HCT116 (cell line): ENCODE measurements at regions not wholly inside any gene's neighbourhood (a gene's known extent, or its start where the extent isn't known, plus 50 kb on each side); places are given as distances from the start of the nearest gene placed in this dataset.
A peak's percentile ranks its signal among the peaks of the same experiment; 100 is the strongest.

Experiments
- ATAC-seq: fragments of 200-7000 bp; cut with Tn5 transposase; 2 replicates; pipeline ENCODE4 v1.9.1; 2020; ENCODE audit warnings: mild to moderate bottlenecking, moderate library complexity
- BruUV-seq: library from RNA; stranded (reverse); fragments of 400-500 nt; replicated peaks from 2 replicates; lab custom pipeline; 2021; lab: Mats Ljungman, UMichigan
- CTCF ChIA-PET: fragments of 300-600 bp; sonication (Branson Sonifier 250); formaldehyde crosslinking; loops from one replicate; lab custom pipeline; 2021; ENCODE audit warnings: antibody characterized with exemption; lab: Charles Lee
- POLR2A ChIA-PET: fragments of 300-600, 350-600 bp; sonication (Branson Sonifier 250); formaldehyde crosslinking; loops from one replicate; lab custom pipeline; 2021; ENCODE audit warnings: antibody characterized with exemption; lab: Charles Lee
- RAD21 ChIA-PET, 2 experiments: fragments of 300-600 bp; sonication (Branson Sonifier 250); formaldehyde crosslinking; loops; one replicate each; lab custom pipeline; 2023; ENCODE audit warnings: low total read pairs in 2 of 2; ENCODE audit not compliant: uncharacterized antibody in 2 of 2, unreplicated experiment in 2 of 2, low non-redundant PET in 1 of 2; lab: Charles Lee
- DNase-seq: peaks from one replicate; pipeline ENCODE4 v3.0.0-alpha.2; 2010; ENCODE audit warnings: low read depth, low spot score
- H2AFZ ChIP-seq: fragments of 200-600 bp; shearing (Covaris generic), sonication (generic); 2 replicates; pipeline ENCODE4 v1.6.1; 2017; ENCODE audit warnings: low read depth, mixed run types, mixed read lengths, antibody characterized with exemption, low read length; ENCODE audit not compliant: poor library complexity, severe bottlenecking
- H3K27ac ChIP-seq: 2 replicates; pipeline ENCODE4 v1.5.1; 2012; ENCODE audit warnings: low read depth, low read length
- H3K27me3 ChIP-seq: fragments of 200-600 bp; sonication (generic); 2 replicates; pipeline ENCODE4 v1.6.1; 2016; ENCODE audit warnings: mixed run types, low read length, mixed read lengths; ENCODE audit not compliant: insufficient read depth
- H3K36me3 ChIP-seq, 2 experiments: fragments of 200-500 bp in 1 of 2; fragments of 200-600 bp in 1 of 2; sonication (Bioruptor generic) in 1 of 2; sonication (generic) in 1 of 2; 2 replicates each; pipeline versions ENCODE4 v1.5.1 to v1.6.1; 2014 to 2016; ENCODE audit warnings: low read length in 2 of 2, inconsistent platforms in 1 of 2, mixed read lengths in 1 of 2, mixed run types in 1 of 2; ENCODE audit not compliant: insufficient read depth in 2 of 2, control insufficient read depth in 1 of 2
- H3K4me1 ChIP-seq, 2 experiments: fragments of 200-600 bp in 1 of 2; sonication (generic) in 1 of 2; 2 replicates each; pipeline versions ENCODE4 v1.5.1 to v1.6.1; 2012 to 2017; ENCODE audit warnings: low read length in 2 of 2, inconsistent platforms in 1 of 2, mild to moderate bottlenecking in 1 of 2, mixed read lengths in 1 of 2, mixed run types in 1 of 2, moderate library complexity in 1 of 2; ENCODE audit not compliant: insufficient read depth in 2 of 2, control insufficient read depth in 1 of 2
- H3K4me2 ChIP-seq: fragments of 200-600 bp; sonication (generic); 2 replicates; pipeline ENCODE4 v1.6.1; 2017; ENCODE audit warnings: mixed run types, low read length, mixed read lengths
- H3K4me3 ChIP-seq, 2 experiments: fragments of 200-600 bp in 1 of 2; sonication (generic) in 1 of 2; replicated peaks in 1 of 2; 2 replicates each; pipeline ENCODE4 v1.5.1; 2011 to 2016; ENCODE audit warnings: low read length in 2 of 2, control low read depth in 1 of 2, low read depth in 1 of 2, mild to moderate bottlenecking in 1 of 2, mixed read lengths in 1 of 2, mixed run types in 1 of 2
- H3K79me2 ChIP-seq: fragments of 200-600 bp; sonication (generic); 2 replicates; pipeline ENCODE4 v1.6.1; 2017; ENCODE audit warnings: mild to moderate bottlenecking, mixed run types, low read length, moderate library complexity, mixed read lengths; ENCODE audit not compliant: insufficient read depth
- H3K9ac ChIP-seq: fragments of 200-600 bp; sonication (generic); 2 replicates; pipeline ENCODE4 v1.6.1; 2016; ENCODE audit warnings: low read length, mixed read lengths
- H3K9me2 ChIP-seq: fragments of 200-600 bp; sonication (generic), shearing (Covaris generic); 2 replicates; pipeline ENCODE4 v1.6.1; 2017; ENCODE audit warnings: mixed run types, mild to moderate bottlenecking, moderate library complexity; ENCODE audit not compliant: insufficient read depth
- H3K9me3 ChIP-seq, 2 experiments: fragments of 200-500 bp in 1 of 2; fragments of 200-600 bp in 1 of 2; sonication (Bioruptor generic) in 1 of 2; sonication (generic) in 1 of 2; 2 replicates each; pipeline ENCODE4 v1.6.1; 2014 to 2017; ENCODE audit warnings: low read length in 2 of 2, mixed read lengths in 2 of 2, inconsistent platforms in 1 of 2, low read depth in 1 of 2, mild to moderate bottlenecking in 1 of 2, mixed run types in 1 of 2, moderate library complexity in 1 of 2; ENCODE audit not compliant: control insufficient read depth in 1 of 2, insufficient read depth in 1 of 2
- H4K20me1 ChIP-seq: fragments of 200-600 bp; sonication (generic), shearing (Covaris generic); 2 replicates; pipeline ENCODE4 v1.6.1; 2017; ENCODE audit warnings: mixed run types, mild to moderate bottlenecking, moderate library complexity; ENCODE audit not compliant: insufficient read depth
- CBX3 ChIP-seq: IDR thresholded peaks from 2 replicates; pipeline ENCODE4 v1.6.1; 2012; ENCODE audit warnings: low read depth
- CEBPB ChIP-seq: IDR thresholded peaks from 2 replicates; pipeline ENCODE4 v1.6.1; 2012; ENCODE audit warnings: low read depth
- ELF1 ChIP-seq: IDR thresholded peaks from 2 replicates; pipeline ENCODE4 v1.6.1; 2012; ENCODE audit warnings: low read depth, borderline replicate concordance
- EZH2phosphoT487 ChIP-seq: fragments of 200-600 bp; IDR thresholded peaks from 2 replicates; pipeline ENCODE4 v1.6.1; 2018; ENCODE audit warnings: antibody characterized with exemption, borderline replicate concordance
- FOSL1 ChIP-seq: IDR thresholded peaks from 2 replicates; pipeline ENCODE4 v1.6.1; 2012; ENCODE audit warnings: low read depth
- JUND ChIP-seq: IDR thresholded peaks from 2 replicates; pipeline ENCODE4 v1.6.1; 2012
- POLR2A ChIP-seq: IDR thresholded peaks from 2 replicates; pipeline ENCODE4 v1.7.0; 2011; ENCODE audit warnings: borderline replicate concordance; ENCODE audit not compliant: insufficient read depth, insufficient read length; ENCODE audit errors: extremely low read depth
- POLR2AphosphoS5 ChIP-seq: IDR thresholded peaks from 2 replicates; pipeline ENCODE4 v1.6.1; 2011; ENCODE audit warnings: mild to moderate bottlenecking, low read depth, low read length, moderate library complexity
- RAD21 ChIP-seq: IDR thresholded peaks from 2 replicates; pipeline ENCODE4 v1.6.1; 2012; ENCODE audit warnings: low read depth, mild to moderate bottlenecking
- SIN3A ChIP-seq: IDR thresholded peaks from 2 replicates; pipeline ENCODE4 v1.6.1; 2012; ENCODE audit warnings: low read depth
- TCF7L2 ChIP-seq: IDR thresholded peaks from 2 replicates; pipeline ENCODE4 v1.7.0; 2011; ENCODE audit warnings: borderline replicate concordance, inconsistent platforms; ENCODE audit not compliant: insufficient read depth, insufficient read length; ENCODE audit errors: extremely low read depth
- ZFX ChIP-seq: fragments of 450-650 bp; IDR thresholded peaks from 2 replicates; pipeline ENCODE4 v1.6.1; 2017
- intact Hi-C: fragments of 100-400 bp; cut with micrococcal nuclease; formaldehyde crosslinking; loops from 2 replicates; pipeline ENCODE4 v1.10.0; 2022
- TF ChIP-seq, protein P1 (sequence below): IDR thresholded peaks from 2 replicates; pipeline ENCODE4 v1.6.1; 2012
- TF ChIP-seq, protein P2 (sequence below): IDR thresholded peaks from 2 replicates; pipeline ENCODE4 v1.6.1; 2012

DNA sequence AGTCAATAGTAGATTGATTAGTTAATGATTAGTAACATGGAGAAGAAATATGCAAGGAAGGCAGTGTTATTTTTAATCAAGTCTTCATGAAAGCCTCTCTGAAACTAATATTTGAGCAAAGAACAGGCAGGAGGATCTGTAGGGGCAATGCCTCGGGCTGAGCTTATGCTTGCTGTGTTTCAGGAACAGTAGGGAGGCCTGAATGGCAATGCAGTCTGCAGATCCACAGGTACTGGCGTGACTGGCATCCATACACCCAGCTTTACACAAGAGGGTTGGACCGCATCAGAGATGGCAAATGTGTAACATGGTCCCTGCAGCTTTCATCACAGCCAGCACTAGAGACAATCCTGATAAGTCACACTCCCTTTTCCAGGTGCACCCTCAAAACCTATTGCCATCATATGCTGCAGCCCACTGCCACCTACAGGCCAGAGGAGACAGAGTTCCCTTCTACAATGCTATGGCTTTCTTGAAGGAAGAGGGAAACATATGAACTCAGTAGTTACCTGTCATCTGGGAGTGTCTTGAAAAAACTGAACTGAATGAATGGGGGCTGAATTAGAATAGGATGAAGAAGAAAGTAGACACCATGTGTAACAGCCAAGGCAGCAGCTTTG lies 582.4 kb upstream of the RAB6C start (continued):
- TF ChIP-seq SIN3A, result no peak
- TF ChIP-seq, protein P1, sequence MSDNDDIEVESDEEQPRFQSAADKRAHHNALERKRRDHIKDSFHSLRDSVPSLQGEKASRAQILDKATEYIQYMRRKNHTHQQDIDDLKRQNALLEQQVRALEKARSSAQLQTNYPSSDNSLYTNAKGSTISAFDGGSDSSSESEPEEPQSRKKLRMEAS, result no peak
- no peak for TF ChIP-seq ZFX
- peak; percentile 69 for TF ChIP-seq RAD21

DNA sequence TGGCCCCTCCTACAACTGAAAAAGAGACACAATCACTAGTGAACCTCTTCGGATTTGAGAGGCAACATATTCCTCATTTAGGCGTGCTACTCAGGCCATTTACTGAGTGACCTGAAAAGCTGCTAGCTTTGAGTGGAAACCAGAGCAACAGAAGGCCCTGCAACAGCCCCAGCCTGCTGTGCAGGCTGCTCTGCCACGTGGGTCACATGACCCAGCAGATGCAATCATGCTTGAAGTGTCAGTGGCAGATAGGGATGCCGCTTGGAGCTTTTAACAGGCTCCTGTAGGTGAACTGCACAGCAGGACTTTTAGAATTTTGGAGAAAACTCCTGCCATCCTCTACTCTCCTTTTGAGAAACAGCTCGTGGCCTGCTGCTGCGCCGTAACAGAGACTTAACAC lies 578.6 kb upstream of the RAB6C start:
- TF ChIP-seq CEBPB (no peak), ZFX (no peak), EZH2phosphoT487 (no peak), FOSL1 (no peak), SIN3A (no peak), JUND (no peak), CBX3 (no peak), RAD21 (no peak)
- no peak overlapping the region for H3K4me3 ChIP-seq
- H2AFZ ChIP-seq, result no peak overlapping the region
- ChIA-PET POLR2A (no interaction called here), RAD21 (no interaction called here), CTCF (no interaction called here)
- intact Hi-C loops, result no loop called here
- H3K9me3 ChIP-seq, result no peaks in the 10 kb centered on the region
- H3K36me3 ChIP-seq, result no peaks in the 10 kb centered on the region
- no peak overlapping the region for H3K4me2 ChIP-seq
- no peak for DNase-seq
- no peak overlapping the region for H3K27ac ChIP-seq
- H3K9me2 ChIP-seq, result no peaks in the 10 kb centered on the region
- no peaks in the 10 kb centered on the region for H3K4me1 ChIP-seq
- no peak for ATAC-seq
- no peaks in the 10 kb centered on the region for H3K79me2 ChIP-seq
- no TSS peak for BruUV-seq
- H3K9ac ChIP-seq, result no peak overlapping the region
- H3K27me3 ChIP-seq, result peaks cover 9% of the 10 kb centered on the region; the same call in 1 of the 2 replicates
- H4K20me1 ChIP-seq, result no peaks in the 10 kb centered on the region

DNA sequence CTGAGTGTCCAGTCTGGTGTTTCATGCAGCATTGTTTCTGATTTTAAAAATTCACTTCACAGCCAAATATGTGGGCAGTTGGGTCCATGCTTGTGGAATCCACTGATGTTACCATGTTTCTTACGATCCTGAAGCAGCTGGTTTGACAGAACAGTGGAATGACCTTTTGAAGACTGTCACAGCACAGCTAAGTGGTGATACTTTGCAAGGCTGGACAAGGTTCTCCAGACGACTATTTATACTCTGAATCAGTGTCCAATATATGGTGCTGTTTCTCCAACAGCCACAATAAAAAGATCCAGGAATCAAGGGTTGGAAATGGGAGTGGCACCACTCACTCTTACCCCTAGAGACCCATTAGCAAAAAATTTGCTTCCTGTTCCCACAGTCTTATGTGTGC lies 577.4 kb upstream of the RAB6C start:
- CTCF ChIA-PET, result no interaction called here
- no peak overlapping the region for H2AFZ ChIP-seq
- no peaks in the 10 kb centered on the region for H3K36me3 ChIP-seq
- BruUV-seq, result no TSS peak
- no peaks in the 10 kb centered on the region for H3K9me3 ChIP-seq
- RAD21 ChIA-PET, result interaction anchor here in 1 of 2 experiments (0.6 kb wide), 1 partner anchor 754 kb away, joined by 3 read pairs; no protein-coding TSS in a partner anchor
- POLR2A ChIA-PET, result no interaction called here
- no peak overlapping the region for H3K9ac ChIP-seq
- TF ChIP-seq ZFX (no peak), ELF1 (no peak), POLR2A (no peak), EZH2phosphoT487 (no peak), POLR2AphosphoS5 (no peak), TCF7L2 (no peak), JUND (no peak), SIN3A (no peak)
- TF ChIP-seq, protein P1, result no peak
- TF ChIP-seq, protein P2, sequence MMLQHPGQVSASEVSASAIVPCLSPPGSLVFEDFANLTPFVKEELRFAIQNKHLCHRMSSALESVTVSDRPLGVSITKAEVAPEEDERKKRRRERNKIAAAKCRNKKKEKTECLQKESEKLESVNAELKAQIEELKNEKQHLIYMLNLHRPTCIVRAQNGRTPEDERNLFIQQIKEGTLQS, result no peak
- H4K20me1 ChIP-seq, result no peaks in the 10 kb centered on the region
- intact Hi-C loops, result no loop called here
- H3K4me1 ChIP-seq, result no peaks in the 10 kb centered on the region
- no peak overlapping the region for H3K4me2 ChIP-seq
- no peaks in the 10 kb centered on the region for H3K79me2 ChIP-seq
- H3K4me3 ChIP-seq, result no peak overlapping the region
- no peak overlapping the region for H3K27ac ChIP-seq
- H3K9me2 ChIP-seq, result no peaks in the 10 kb centered on the region
- peaks cover 9% of the 10 kb centered on the region; the same call in 1 of the 2 replicates for H3K27me3 ChIP-seq
- DNase-seq (no peak), ATAC-seq (no peak)
